ENCODE measurements at regions not wholly inside any gene's neighbourhood (a gene's known extent, or its start where the extent isn't known, plus 50 kb on each side); places are given as distances from the start of the nearest gene placed in this dataset.
"Not testable (repeated sequence)": the region's sequence is repeated elsewhere in the genome, so short reads cannot be mapped to it uniquely, and the experiment has no call there.

DNA sequence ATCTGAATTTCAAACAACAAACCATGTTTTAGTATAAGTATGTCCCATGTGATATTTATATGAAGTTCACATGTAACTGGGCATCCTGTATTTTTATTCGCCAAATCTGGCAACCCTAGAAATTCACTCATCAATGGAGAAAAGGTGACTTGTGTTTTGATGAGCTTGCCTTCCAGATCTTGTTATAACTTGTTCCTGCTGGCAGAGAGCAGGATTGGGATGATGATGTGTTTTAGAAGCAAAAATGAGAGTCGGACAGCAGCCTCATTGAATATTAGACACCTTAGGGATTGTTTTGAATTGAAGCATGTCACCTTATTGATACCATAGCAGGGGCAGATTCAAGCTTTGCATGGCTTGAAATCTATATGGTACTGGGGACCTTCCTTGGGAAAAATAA is 85.4 kb upstream of the MED13 start:
- H3K4me1 ChIP-seq: no peaks in the 10 kb centered on the region
- H3K36me3 ChIP-seq: no peaks in the 10 kb centered on the region
- no peak overlapping the region for H3K4me3 ChIP-seq
- no peaks in the 10 kb centered on the region for H3K9me3 ChIP-seq
- 95 to 99% methylated on average over 2 of the region's 2 CpGs for WGBS, 2 donors
- no peak overlapping the region for H3K27ac ChIP-seq
- intact Hi-C loops (cut with DNase I): no loop called here
- TF ChIP-seq POLR2A (IDR thresholded peaks at IDR 0.05) (no peak), EP300 (IDR thresholded peaks at IDR 0.05) (no peak), POLR2AphosphoS5 (IDR thresholded peaks at IDR 0.05) (no peak)
- TF ChIP-seq, protein P1, sequence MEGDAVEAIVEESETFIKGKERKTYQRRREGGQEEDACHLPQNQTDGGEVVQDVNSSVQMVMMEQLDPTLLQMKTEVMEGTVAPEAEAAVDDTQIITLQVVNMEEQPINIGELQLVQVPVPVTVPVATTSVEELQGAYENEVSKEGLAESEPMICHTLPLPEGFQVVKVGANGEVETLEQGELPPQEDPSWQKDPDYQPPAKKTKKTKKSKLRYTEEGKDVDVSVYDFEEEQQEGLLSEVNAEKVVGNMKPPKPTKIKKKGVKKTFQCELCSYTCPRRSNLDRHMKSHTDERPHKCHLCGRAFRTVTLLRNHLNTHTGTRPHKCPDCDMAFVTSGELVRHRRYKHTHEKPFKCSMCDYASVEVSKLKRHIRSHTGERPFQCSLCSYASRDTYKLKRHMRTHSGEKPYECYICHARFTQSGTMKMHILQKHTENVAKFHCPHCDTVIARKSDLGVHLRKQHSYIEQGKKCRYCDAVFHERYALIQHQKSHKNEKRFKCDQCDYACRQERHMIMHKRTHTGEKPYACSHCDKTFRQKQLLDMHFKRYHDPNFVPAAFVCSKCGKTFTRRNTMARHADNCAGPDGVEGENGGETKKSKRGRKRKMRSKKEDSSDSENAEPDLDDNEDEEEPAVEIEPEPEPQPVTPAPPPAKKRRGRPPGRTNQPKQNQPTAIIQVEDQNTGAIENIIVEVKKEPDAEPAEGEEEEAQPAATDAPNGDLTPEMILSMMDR (IDR thresholded peaks at IDR 0.05): no peak
- no peak for DNase-seq
- no peaks in the 10 kb centered on the region for H3K27me3 ChIP-seq

DNA sequence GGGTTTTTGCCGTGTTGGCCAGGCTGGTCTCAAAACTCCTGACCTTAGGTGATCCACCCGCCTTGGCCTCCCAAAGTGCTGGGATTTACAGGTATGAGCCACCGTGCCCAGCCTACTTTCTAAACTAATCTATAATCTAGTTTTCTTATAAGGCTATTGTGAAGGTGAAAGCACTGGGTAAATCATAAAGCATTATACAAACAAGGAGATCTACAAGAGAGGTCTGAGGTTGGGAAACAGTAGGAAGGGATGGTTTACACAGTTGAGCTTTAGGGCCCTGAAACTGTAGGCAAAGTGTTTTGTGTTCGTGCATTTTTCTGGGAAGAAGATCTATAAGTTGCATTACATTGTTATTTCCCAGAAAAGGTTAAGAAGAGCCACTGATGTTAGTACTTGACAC is 84.9 kb upstream of the MED13 start:
- Histone ChIP-seq H3K27ac (no peak overlapping the region), H3K27me3 (no peaks in the 10 kb centered on the region), H3K4me3 (no peak overlapping the region), H3K4me1 (no peaks in the 10 kb centered on the region), H3K9me3 (no peaks in the 10 kb centered on the region), H3K36me3 (no peaks in the 10 kb centered on the region)
- DNase-seq: no peak
- 20 to 68% methylated on average over 4 of the region's 4 CpGs for WGBS, 2 donors
- TF ChIP-seq POLR2A (IDR thresholded peaks at IDR 0.05) (no peak), EP300 (IDR thresholded peaks at IDR 0.05) (no peak), POLR2AphosphoS5 (IDR thresholded peaks at IDR 0.05) (no peak)
- TF ChIP-seq, protein P1 (IDR thresholded peaks at IDR 0.05): no peak
- intact Hi-C loops (cut with DNase I): no loop called here

- Histone ChIP-seq H3K36me3 (no peaks in the 10 kb centered on the region), H3K4me3 (no peak overlapping the region), H3K9me3 (no peaks in the 10 kb centered on the region), H3K27ac (no peak overlapping the region), H3K4me1 (no peaks in the 10 kb centered on the region), H3K27me3 (no peaks in the 10 kb centered on the region)
- intact Hi-C loops (cut with DNase I): no loop called here
- WGBS, 2 donors: 52 to 89% methylated on average over 4 of the region's 4 CpGs
- no peak for DNase-seq
- TF ChIP-seq POLR2A (IDR thresholded peaks at IDR 0.05) (no peak), EP300 (IDR thresholded peaks at IDR 0.05) (no peak), POLR2AphosphoS5 (IDR thresholded peaks at IDR 0.05) (no peak)
- TF ChIP-seq, protein P1 (IDR thresholded peaks at IDR 0.05): no peak
Observed at GRCh38 chr17:62147284-62147683, 82.2 kb upstream of the MED13 start.

DNA sequence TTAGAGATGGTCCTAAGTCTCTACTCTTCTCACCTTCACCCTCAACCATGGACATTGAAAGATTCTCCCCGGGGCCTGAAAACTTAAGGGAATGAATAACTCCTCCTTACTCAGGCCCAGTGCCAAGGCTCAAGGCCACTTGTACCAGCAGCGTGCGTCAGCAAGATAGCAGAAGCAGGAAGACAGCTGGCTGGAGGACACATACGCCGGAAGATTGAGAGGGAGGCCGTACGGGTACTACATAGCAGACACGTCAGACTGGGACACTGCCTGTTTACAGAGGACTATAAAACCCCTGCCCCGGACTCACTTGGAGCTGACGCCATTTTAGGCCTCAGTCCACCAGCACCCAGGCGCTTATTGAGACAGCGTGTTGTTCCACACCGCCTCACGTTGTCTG is 75.8 kb upstream of the MED13 start:
- TF ChIP-seq POLR2A (IDR thresholded peaks at IDR 0.05) (no peak), EP300 (IDR thresholded peaks at IDR 0.05) (no peak), POLR2AphosphoS5 (IDR thresholded peaks at IDR 0.05) (no peak)
- TF ChIP-seq, protein P1 (IDR thresholded peaks at IDR 0.05): no peak
- H3K4me1 ChIP-seq: peaks cover 0 to 10% (median 5%) of the 10 kb centered on the region in 4 donors
- WGBS, 2 donors: 42 to 71% methylated on average over 14 of the region's 14 CpGs
- H3K27me3 ChIP-seq: peaks cover 3 to 23% (median 23%) of the 10 kb centered on the region in 3 donors
- H3K9me3 ChIP-seq: no peaks in the 10 kb centered on the region
- H3K27ac ChIP-seq: no peak overlapping the region
- H3K4me3 ChIP-seq: no peak overlapping the region
- no peaks in the 10 kb centered on the region for H3K36me3 ChIP-seq
- intact Hi-C loops (cut with DNase I): no loop called here
- no peak for DNase-seq

DNA sequence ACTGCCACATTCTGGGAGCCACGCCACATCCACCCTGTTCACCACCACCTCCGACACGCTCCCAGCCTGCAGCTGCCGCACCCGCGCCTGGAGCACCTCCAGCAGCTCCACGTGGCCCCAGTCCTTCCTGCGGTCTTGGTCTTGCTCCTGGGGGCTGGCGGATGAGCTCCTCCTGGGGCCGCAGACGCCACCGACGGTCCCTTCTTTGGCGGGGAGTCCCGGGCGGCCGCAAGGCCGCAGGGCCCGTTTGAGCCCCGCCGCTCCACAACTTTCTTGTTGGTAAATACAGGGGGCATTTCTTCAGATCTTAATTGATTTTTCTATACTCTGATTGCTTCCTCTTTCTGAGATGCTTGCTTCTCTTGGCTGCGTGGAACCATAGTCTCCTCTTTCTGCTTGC is 75.3 kb upstream of the MED13 start:
- 93 to 95% methylated on average over 22 of the region's 22 CpGs for WGBS, 2 donors
- DNase-seq: no peak
- Histone ChIP-seq H3K36me3 (no peaks in the 10 kb centered on the region), H3K27ac (no peak overlapping the region), H3K27me3 (peaks cover 3 to 23% (median 23%) of the 10 kb centered on the region in 3 donors), H3K9me3 (no peaks in the 10 kb centered on the region), H3K4me3 (no peak overlapping the region), H3K4me1 (peaks cover 0 to 10% (median 5%) of the 10 kb centered on the region in 4 donors)
- TF ChIP-seq, protein P1 (IDR thresholded peaks at IDR 0.05): no peak
- no peak for TF ChIP-seq EP300 (IDR thresholded peaks at IDR 0.05)
- TF ChIP-seq POLR2AphosphoS5 (IDR thresholded peaks at IDR 0.05): no peak
- no peak for TF ChIP-seq POLR2A (IDR thresholded peaks at IDR 0.05)
- intact Hi-C loops (cut with DNase I): no loop called here

DNA sequence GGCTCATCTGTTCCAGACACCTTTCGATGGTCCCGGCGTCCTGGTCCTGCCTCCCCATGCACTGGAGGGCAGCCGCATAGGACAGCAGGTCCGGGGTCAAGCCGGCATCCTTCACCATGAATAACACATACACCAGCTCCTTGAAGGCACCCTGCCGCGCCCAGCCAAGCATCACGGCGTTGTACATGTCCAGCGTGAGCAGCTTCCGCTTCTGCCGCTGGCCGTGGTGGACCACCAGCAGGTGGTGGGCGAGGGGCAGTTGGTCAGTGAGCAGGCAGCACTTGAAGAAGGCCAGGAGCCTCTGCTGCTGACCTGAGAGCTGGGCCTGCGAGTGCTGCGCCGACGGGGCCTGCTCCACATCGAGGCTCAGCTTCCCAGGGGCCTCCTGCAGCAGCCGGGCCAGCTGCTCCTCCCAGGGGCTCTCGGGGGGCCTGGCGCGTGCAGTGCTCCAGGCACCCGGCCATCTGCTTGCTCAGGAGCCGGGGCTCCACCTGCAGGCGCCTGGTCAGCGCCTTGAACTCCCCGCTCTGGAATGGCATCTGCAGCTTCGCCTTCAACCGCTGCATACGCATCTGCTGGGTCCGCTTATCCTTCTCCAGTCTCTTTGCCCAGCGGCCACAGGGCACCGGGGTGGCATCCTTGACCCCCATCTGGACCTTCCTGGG is 74.7 kb upstream of the MED13 start:
- intact Hi-C loops (cut with DNase I); H3K9me3 ChIP-seq; H3K27ac ChIP-seq; H3K36me3 ChIP-seq; DNase-seq; H3K4me3 ChIP-seq: not testable (repeated sequence)
- Histone ChIP-seq H3K4me1 (peaks cover 0 to 10% (median 5%) of the 10 kb centered on the region in 4 donors), H3K27me3 (peaks cover 3 to 23% (median 23%) of the 10 kb centered on the region in 3 donors)
- whole genome bisulfite sequencing, 2 donors: 87 to 94% methylated on average over 35 of the region's 35 CpGs

Data from sigmoid colon (tissue), 6 donors.